Hematopoietic multipotent progenitor cell (in vitro differentiated cells): ENCODE measurements at regions not wholly inside any gene's neighbourhood (a gene's known extent, or its start where the extent isn't known, plus 50 kb on each side); places are given as distances from the start of the nearest gene placed in this dataset. TPM values are rescaled to one million over a fixed set of nuclear protein-coding genes. Genes with fewer than 3 reads are reported as not detected.

ENCODE experiments used
- small RNA-seq: library from RNA; depleted of rRNA; stranded (forward); fragments of <200 nt; gene quantifications from one replicate; pipeline ENCODE3, GENCODE V24; 2012

Small RNA genes lying in the stretch of these regions (small RNA-seq; reads per million reads assigned to genes)
- not detected for gene AC007450.3
- not detected for gene HIGD1AP8
- not detected for gene RNU7-60P
